ENCODE measurements at regions not wholly inside any gene's neighbourhood (a gene's known extent, or its start where the extent isn't known, plus 50 kb on each side); places are given as distances from the start of the nearest gene placed in this dataset.
"Not testable (repeated sequence)": the region's sequence is repeated elsewhere in the genome, so short reads cannot be mapped to it uniquely, and the experiment has no call there.

DNA sequence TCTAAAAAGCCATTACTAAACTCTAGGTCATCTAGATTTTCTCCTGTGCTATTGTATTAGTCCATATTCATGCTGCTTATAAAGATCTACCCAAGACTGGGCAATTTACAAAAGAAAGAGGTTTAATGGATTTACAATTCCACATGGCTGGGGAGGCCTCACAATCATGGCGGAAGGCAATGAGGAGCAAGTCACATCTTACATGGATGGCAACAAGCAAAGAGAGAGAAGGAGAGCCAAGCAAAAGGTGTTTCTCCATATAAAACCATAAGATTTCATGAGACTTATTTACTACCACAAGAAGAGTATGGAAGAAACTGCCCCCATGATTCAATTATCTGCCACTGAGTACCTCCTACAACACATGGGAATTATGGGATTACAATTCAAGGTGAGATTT, 69.6 kb upstream of the CCDC6 start:
- H3K9me3 ChIP-seq (replicated peaks in 1 of 3); intact Hi-C loops (cut with DNase I); H3K4me3 ChIP-seq; DNase-seq; H3K4me1 ChIP-seq (replicated peaks in 1 of 2); H3K27me3 ChIP-seq; H3K27ac ChIP-seq; H3K36me3 ChIP-seq (replicated peaks in 1 of 2): not testable (repeated sequence)
- 86 to 98% (median 93%) methylated on average over 1 of the region's 1 CpG for WGBS, 4 donors

DNA sequence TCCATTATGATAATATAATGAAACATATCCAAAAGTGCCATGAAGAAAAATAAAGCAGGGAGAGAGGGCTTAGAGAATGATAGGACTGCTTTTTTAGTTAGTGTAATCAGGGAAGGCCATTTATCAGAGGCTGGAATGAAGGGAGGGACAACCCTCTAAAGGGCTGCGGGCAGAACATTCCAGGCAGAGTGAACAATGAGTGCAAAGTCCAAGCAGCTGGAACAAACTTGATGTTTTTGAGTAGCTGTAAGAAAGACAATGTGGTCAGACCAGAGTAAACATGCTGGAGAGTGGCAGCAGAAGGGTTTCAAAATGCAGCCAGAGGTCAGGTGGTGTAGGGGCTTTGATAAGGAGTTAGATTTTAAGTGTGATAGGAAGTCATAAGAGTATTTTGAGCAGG, 65.6 kb upstream of the CCDC6 start:
- WGBS, 4 donors = 21 to 33% (median 27%) methylated on average over 1 of the region's 1 CpG
- TF ChIP-seq POLR2A (IDR thresholded peaks at IDR 0.05) = no peak
- TF ChIP-seq, protein P1, sequence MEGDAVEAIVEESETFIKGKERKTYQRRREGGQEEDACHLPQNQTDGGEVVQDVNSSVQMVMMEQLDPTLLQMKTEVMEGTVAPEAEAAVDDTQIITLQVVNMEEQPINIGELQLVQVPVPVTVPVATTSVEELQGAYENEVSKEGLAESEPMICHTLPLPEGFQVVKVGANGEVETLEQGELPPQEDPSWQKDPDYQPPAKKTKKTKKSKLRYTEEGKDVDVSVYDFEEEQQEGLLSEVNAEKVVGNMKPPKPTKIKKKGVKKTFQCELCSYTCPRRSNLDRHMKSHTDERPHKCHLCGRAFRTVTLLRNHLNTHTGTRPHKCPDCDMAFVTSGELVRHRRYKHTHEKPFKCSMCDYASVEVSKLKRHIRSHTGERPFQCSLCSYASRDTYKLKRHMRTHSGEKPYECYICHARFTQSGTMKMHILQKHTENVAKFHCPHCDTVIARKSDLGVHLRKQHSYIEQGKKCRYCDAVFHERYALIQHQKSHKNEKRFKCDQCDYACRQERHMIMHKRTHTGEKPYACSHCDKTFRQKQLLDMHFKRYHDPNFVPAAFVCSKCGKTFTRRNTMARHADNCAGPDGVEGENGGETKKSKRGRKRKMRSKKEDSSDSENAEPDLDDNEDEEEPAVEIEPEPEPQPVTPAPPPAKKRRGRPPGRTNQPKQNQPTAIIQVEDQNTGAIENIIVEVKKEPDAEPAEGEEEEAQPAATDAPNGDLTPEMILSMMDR (IDR thresholded peaks at IDR 0.05) = no peak
- intact Hi-C loops (cut with DNase I) = no loop called here
- H3K27ac ChIP-seq = no peak overlapping the region
- DNase-seq = peak in 2 of 7 donors; percentile 4 to 7
- no peak overlapping the region for H3K4me3 ChIP-seq
- no peaks in the 10 kb centered on the region for H3K27me3 ChIP-seq
- no peaks in the 10 kb centered on the region for H3K36me3 ChIP-seq (replicated peaks in 1 of 2)
- H3K4me1 ChIP-seq (replicated peaks in 1 of 2) = no peaks in the 10 kb centered on the region
- no peaks in the 10 kb centered on the region for H3K9me3 ChIP-seq (replicated peaks in 1 of 3)

DNA sequence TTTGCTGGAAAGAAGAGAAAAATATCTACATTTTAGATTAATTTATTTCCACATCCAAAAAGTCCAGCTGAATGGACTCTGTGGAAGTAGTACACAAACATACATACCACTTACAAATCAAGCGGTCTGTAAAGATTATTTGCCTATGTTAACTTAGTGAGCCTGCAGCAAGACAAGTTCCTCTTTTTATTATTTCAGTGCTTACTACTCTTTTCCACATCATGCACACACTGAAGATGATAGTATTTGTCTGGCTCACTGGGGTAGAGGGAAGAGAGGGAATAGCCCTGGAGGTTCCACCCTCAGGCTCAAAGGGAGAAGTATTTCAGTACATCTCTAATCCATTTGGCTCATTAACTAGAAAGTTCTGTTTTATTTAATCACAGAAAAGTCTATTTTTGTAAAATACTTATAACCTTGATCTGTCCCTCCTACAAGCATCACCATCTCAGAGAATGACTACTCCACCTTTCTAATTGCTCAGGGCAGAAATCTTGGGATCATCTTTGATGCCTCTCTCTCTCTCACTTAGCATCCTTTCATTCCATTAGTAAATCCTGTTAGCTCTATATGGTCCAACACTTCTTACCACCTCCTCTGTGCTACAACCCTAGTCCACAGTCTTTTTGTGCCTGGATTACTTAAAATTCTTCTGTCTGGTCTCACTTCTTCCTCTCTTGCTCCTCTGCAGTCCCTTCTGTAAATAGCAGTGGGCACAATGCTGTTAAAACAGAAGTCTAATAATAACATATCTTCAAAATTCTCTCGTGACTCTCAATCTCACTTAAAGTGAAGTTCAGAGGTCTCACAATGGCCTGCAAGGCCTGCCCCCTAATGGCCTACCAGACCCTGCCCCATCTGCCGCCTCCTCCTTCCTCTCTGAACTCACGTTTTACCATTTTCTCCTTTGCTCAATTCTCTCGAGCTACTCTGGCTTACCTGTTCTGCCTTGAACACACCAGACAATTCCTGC, 64.3 kb upstream of the CCDC6 start:
- 77 to 82% (median 81%) methylated on average over 5 of the region's 5 CpGs for WGBS, 4 donors
- Histone ChIP-seq H3K36me3 (replicated peaks in 1 of 2) (no peaks in the 10 kb centered on the region), H3K9me3 (replicated peaks in 1 of 3) (no peaks in the 10 kb centered on the region), H3K4me3 (no peak overlapping the region), H3K4me1 (replicated peaks in 1 of 2) (no peaks in the 10 kb centered on the region), H3K27me3 (no peaks in the 10 kb centered on the region), H3K27ac (no peak overlapping the region)
- intact Hi-C loops (cut with DNase I) = no loop called here
- TF ChIP-seq, protein P1 (IDR thresholded peaks at IDR 0.05) = no peak
- no peak for TF ChIP-seq POLR2A (IDR thresholded peaks at IDR 0.05)
- DNase-seq = no peak

DNA sequence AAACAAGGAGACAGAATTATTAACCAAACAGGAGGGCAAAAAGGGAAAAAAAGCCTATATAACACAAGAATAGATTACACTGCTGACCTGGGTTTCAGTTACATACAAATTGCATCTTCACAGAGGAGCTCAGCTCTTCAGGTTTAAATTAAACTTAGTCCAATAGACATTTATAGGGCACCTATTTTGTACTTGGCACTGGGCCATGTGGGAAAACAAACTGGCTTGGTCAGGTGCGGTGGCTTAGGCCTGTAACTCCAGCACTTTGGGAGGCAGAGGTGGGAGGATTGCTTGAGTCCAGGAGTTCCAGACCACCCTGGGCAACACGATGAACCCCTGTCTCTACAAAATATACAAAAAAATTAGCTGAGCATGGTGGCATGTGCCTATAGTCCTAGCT, 62.3 kb upstream of the CCDC6 start:
- TF ChIP-seq, protein P1 (IDR thresholded peaks at IDR 0.05) = no peak
- no peak for TF ChIP-seq POLR2A (IDR thresholded peaks at IDR 0.05)
- no peaks in the 10 kb centered on the region for H3K27me3 ChIP-seq
- no peaks in the 10 kb centered on the region for H3K9me3 ChIP-seq (replicated peaks in 1 of 3)
- H3K4me1 ChIP-seq (replicated peaks in 1 of 2) = no peaks in the 10 kb centered on the region
- H3K36me3 ChIP-seq (replicated peaks in 1 of 2) = no peaks in the 10 kb centered on the region
- no peak for DNase-seq
- no peak overlapping the region for H3K27ac ChIP-seq
- WGBS, 4 donors = 80 to 96% (median 93%) methylated on average over 1 to 2 of the region's 2 CpGs
- intact Hi-C loops (cut with DNase I) = no loop called here
- no peak overlapping the region for H3K4me3 ChIP-seq

DNA sequence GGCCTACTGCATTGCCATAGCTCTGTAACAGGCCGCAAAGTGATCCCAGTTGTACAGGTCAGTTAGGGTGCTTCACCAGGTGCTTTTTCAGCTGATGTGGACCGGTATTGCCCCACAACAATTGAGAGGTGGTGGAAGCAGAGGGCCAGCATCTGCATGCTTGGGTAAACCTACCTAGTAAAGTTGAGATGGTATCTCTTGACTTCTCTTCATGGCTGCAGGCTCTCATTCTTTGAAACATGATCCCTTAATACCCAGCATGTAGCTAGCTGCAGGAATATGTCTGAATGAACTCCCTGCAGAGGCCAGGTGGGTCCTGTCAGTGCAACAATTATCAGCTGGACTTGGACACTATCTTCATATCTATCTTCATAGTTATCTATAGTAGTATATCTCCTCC, 60.7 kb upstream of the CCDC6 start:
- no peak overlapping the region for H3K27ac ChIP-seq
- H3K9me3 ChIP-seq (replicated peaks in 1 of 3) = no peaks in the 10 kb centered on the region
- 67 to 93% (median 82%) methylated on average over 1 to 2 of the region's 2 CpGs for WGBS, 4 donors
- H3K27me3 ChIP-seq = no peaks in the 10 kb centered on the region
- H3K4me1 ChIP-seq (replicated peaks in 1 of 2) = no peaks in the 10 kb centered on the region
- no peak overlapping the region for H3K4me3 ChIP-seq
- no peaks in the 10 kb centered on the region for H3K36me3 ChIP-seq (replicated peaks in 1 of 2)
- intact Hi-C loops (cut with DNase I) = no loop called here
- TF ChIP-seq, protein P1 (IDR thresholded peaks at IDR 0.05) = no peak
- no peak for TF ChIP-seq POLR2A (IDR thresholded peaks at IDR 0.05)
- no peak for DNase-seq
